HG03066 (cell line): ENCODE measurements at regions not wholly inside any gene's neighbourhood (a gene's known extent, or its start where the extent isn't known, plus 50 kb on each side); places are given as distances from the start of the nearest gene placed in this dataset.

ENCODE experiments used
- ATAC-seq: cut with Tn5 transposase; IDR thresholded peaks from one replicate; pipeline ENCODE4 v1.9.1; 2021; ENCODE audit warnings: low read depth; ENCODE audit not compliant: unreplicated experiment

GRCh38 chr9:106677374-106677773 lies 185.6 kb upstream of the ZNF462 start:
- ATAC-seq = no peak

- no peak for ATAC-seq
These were observed 185.1 kb upstream of the ZNF462 start for GRCh38 chr9:106677830-106678229.

GRCh38 chr9:106678273-106678672 lies 184.7 kb upstream of the ZNF462 start:
- no peak for ATAC-seq

GRCh38 chr9:106682420-106682819 lies 180.5 kb upstream of the ZNF462 start:
- ATAC-seq = no peak

- ATAC-seq = no peak
These were observed 179.5 kb upstream of the ZNF462 start for GRCh38 chr9:106683454-106683853.

GRCh38 chr9:106684940-106685695 lies 177.8 kb upstream of the ZNF462 start:
- ATAC-seq = no peak

- no peak for ATAC-seq
These were observed 173.9 kb upstream of the ZNF462 start for GRCh38 chr9:106689089-106689488.

- ATAC-seq = no peak
These were observed 171.3 kb upstream of the ZNF462 start for GRCh38 chr9:106691627-106692026.

GRCh38 chr9:106693558-106693957 lies 169.4 kb upstream of the ZNF462 start:
- ATAC-seq = no peak

GRCh38 chr9:106696804-106697203 lies 166.2 kb upstream of the ZNF462 start:
- ATAC-seq = no peak

- ATAC-seq = no peak
These were observed 165.6 kb upstream of the ZNF462 start for GRCh38 chr9:106697390-106697749.

GRCh38 chr9:106697750-106698502 lies 165.0 kb upstream of the ZNF462 start:
- no peak for ATAC-seq

- ATAC-seq = no peak
These were observed 162.3 kb upstream of the ZNF462 start for GRCh38 chr9:106700676-106701075.

GRCh38 chr9:106701611-106702010 lies 161.4 kb upstream of the ZNF462 start:
- no peak for ATAC-seq

- ATAC-seq = no peak
These were observed 158.8 kb upstream of the ZNF462 start for GRCh38 chr9:106704056-106704615.

GRCh38 chr9:106707291-106707690 lies 155.7 kb upstream of the ZNF462 start:
- no peak for ATAC-seq

- no peak for ATAC-seq
These were observed 155.1 kb upstream of the ZNF462 start for GRCh38 chr9:106707738-106708474.

GRCh38 chr9:106708475-106709146 lies 154.4 kb upstream of the ZNF462 start:
- no peak for ATAC-seq

- ATAC-seq = no peak
These were observed 150.7 kb upstream of the ZNF462 start for GRCh38 chr9:106712279-106712678.

GRCh38 chr9:106713206-106713605 lies 149.8 kb upstream of the ZNF462 start:
- ATAC-seq = no peak

GRCh38 chr9:106716820-106717219 lies 146.1 kb upstream of the ZNF462 start:
- no peak for ATAC-seq
